H1 (cell line): ENCODE measurements at regions not wholly inside any gene's neighbourhood (a gene's known extent, or its start where the extent isn't known, plus 50 kb on each side); places are given as distances from the start of the nearest gene placed in this dataset.

Source experiments
- CBX5 ChIP-seq: fragments of 300-800, 300-1000 bp; sonication (generic); IDR thresholded peaks from 2 replicates; pipeline ENCODE4 v1.7.1; 2016; ENCODE audit warnings: antibody characterized with exemption, low read length, low read depth
- FOSL1 ChIP-seq: IDR thresholded peaks from 2 replicates; pipeline ENCODE4 v1.6.1; 2011; ENCODE audit warnings: mild to moderate bottlenecking, low read depth, low read length, moderate library complexity; ENCODE audit not compliant: insufficient read depth
- PHF8 ChIP-seq: fragments of 200-600 bp; sonication (generic); conservative IDR thresholded peaks from 2 replicates; pipeline ENCODE4 v1.7.1; 2012; ENCODE audit warnings: low read depth, mild to moderate bottlenecking, inconsistent platforms, low read length, moderate library complexity
- POLR2AphosphoS5 ChIP-seq: IDR thresholded peaks from 2 replicates; pipeline ENCODE4 v1.6.1; 2011; ENCODE audit warnings: low read depth, low read length
- RBBP5 ChIP-seq: IDR thresholded peaks from 2 replicates; pipeline ENCODE4 v1.7.1; 2012; ENCODE audit warnings: low read depth, mild to moderate bottlenecking, inconsistent platforms, low read length, moderate library complexity, borderline replicate concordance
- RXRA ChIP-seq: IDR thresholded peaks from 2 replicates; pipeline ENCODE4 v1.6.1; 2011; ENCODE audit warnings: low read depth, mild to moderate bottlenecking, low read length, moderate library complexity; ENCODE audit not compliant: insufficient read depth
- SAP30 ChIP-seq: fragments of 300-600 bp; sonication (generic); IDR thresholded peaks from 2 replicates; pipeline ENCODE4 v1.7.1; 2012; ENCODE audit warnings: low read length, moderate library complexity, mild to moderate bottlenecking, inconsistent platforms; ENCODE audit not compliant: insufficient read depth, insufficient replicate concordance
- TF ChIP-seq, protein P1 (sequence below): fragments of 300-600 bp; sonication (generic); IDR thresholded peaks from 2 replicates; pipeline ENCODE4 v1.7.1; 2012; ENCODE audit warnings: low read length, moderate library complexity, mild to moderate bottlenecking, inconsistent platforms; ENCODE audit not compliant: insufficient replicate concordance
- TF ChIP-seq, protein P2 (sequence below): IDR thresholded peaks from 2 replicates; pipeline ENCODE4 v1.6.1; 2012; ENCODE audit warnings: inconsistent platforms

DNA sequence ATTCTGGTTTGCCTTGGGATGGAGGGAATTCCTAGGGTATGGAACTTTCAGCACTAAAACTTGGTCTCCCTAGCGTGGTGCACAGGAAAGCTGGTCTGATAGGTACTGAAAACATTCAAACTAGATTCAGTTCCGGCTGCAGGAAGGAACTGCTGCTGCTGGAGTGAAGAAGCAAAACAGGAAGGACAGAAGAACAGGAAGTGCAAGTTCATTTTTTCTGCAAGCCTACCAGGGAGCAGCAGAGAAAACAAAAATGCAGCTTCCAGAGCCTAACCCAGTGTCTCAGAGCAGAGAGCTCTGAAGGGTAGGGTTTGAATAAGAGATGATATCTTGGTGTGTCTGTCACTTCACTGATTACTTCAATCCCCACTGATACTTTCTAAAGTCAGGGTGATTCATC is 165.2 kb downstream of the VRK1 start (continued):
- TF ChIP-seq, protein P1, sequence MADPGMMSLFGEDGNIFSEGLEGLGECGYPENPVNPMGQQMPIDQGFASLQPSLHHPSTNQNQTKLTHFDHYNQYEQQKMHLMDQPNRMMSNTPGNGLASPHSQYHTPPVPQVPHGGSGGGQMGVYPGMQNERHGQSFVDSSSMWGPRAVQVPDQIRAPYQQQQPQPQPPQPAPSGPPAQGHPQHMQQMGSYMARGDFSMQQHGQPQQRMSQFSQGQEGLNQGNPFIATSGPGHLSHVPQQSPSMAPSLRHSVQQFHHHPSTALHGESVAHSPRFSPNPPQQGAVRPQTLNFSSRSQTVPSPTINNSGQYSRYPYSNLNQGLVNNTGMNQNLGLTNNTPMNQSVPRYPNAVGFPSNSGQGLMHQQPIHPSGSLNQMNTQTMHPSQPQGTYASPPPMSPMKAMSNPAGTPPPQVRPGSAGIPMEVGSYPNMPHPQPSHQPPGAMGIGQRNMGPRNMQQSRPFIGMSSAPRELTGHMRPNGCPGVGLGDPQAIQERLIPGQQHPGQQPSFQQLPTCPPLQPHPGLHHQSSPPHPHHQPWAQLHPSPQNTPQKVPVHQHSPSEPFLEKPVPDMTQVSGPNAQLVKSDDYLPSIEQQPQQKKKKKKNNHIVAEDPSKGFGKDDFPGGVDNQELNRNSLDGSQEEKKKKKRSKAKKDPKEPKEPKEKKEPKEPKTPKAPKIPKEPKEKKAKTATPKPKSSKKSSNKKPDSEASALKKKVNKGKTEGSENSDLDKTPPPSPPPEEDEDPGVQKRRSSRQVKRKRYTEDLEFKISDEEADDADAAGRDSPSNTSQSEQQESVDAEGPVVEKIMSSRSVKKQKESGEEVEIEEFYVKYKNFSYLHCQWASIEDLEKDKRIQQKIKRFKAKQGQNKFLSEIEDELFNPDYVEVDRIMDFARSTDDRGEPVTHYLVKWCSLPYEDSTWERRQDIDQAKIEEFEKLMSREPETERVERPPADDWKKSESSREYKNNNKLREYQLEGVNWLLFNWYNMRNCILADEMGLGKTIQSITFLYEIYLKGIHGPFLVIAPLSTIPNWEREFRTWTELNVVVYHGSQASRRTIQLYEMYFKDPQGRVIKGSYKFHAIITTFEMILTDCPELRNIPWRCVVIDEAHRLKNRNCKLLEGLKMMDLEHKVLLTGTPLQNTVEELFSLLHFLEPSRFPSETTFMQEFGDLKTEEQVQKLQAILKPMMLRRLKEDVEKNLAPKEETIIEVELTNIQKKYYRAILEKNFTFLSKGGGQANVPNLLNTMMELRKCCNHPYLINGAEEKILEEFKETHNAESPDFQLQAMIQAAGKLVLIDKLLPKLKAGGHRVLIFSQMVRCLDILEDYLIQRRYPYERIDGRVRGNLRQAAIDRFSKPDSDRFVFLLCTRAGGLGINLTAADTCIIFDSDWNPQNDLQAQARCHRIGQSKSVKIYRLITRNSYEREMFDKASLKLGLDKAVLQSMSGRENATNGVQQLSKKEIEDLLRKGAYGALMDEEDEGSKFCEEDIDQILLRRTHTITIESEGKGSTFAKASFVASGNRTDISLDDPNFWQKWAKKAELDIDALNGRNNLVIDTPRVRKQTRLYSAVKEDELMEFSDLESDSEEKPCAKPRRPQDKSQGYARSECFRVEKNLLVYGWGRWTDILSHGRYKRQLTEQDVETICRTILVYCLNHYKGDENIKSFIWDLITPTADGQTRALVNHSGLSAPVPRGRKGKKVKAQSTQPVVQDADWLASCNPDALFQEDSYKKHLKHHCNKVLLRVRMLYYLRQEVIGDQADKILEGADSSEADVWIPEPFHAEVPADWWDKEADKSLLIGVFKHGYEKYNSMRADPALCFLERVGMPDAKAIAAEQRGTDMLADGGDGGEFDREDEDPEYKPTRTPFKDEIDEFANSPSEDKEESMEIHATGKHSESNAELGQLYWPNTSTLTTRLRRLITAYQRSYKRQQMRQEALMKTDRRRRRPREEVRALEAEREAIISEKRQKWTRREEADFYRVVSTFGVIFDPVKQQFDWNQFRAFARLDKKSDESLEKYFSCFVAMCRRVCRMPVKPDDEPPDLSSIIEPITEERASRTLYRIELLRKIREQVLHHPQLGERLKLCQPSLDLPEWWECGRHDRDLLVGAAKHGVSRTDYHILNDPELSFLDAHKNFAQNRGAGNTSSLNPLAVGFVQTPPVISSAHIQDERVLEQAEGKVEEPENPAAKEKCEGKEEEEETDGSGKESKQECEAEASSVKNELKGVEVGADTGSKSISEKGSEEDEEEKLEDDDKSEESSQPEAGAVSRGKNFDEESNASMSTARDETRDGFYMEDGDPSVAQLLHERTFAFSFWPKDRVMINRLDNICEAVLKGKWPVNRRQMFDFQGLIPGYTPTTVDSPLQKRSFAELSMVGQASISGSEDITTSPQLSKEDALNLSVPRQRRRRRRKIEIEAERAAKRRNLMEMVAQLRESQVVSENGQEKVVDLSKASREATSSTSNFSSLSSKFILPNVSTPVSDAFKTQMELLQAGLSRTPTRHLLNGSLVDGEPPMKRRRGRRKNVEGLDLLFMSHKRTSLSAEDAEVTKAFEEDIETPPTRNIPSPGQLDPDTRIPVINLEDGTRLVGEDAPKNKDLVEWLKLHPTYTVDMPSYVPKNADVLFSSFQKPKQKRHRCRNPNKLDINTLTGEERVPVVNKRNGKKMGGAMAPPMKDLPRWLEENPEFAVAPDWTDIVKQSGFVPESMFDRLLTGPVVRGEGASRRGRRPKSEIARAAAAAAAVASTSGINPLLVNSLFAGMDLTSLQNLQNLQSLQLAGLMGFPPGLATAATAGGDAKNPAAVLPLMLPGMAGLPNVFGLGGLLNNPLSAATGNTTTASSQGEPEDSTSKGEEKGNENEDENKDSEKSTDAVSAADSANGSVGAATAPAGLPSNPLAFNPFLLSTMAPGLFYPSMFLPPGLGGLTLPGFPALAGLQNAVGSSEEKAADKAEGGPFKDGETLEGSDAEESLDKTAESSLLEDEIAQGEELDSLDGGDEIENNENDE: no peak
- TF ChIP-seq, protein P2, sequence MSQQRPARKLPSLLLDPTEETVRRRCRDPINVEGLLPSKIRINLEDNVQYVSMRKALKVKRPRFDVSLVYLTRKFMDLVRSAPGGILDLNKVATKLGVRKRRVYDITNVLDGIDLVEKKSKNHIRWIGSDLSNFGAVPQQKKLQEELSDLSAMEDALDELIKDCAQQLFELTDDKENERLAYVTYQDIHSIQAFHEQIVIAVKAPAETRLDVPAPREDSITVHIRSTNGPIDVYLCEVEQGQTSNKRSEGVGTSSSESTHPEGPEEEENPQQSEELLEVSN: no peak
- TF ChIP-seq CBX5: no peak
- no peak for TF ChIP-seq PHF8
- TF ChIP-seq RBBP5: no peak
- no peak for TF ChIP-seq FOSL1
- TF ChIP-seq SAP30: no peak
- TF ChIP-seq POLR2AphosphoS5: no peak
- TF ChIP-seq RXRA: no peak
